ENCODE measurements at regions not wholly inside any gene's neighbourhood (a gene's known extent, or its start where the extent isn't known, plus 50 kb on each side); places are given as distances from the start of the nearest gene placed in this dataset.
"Not testable (repeated sequence)": the region's sequence is repeated elsewhere in the genome, so short reads cannot be mapped to it uniquely, and the experiment has no call there.

DNA sequence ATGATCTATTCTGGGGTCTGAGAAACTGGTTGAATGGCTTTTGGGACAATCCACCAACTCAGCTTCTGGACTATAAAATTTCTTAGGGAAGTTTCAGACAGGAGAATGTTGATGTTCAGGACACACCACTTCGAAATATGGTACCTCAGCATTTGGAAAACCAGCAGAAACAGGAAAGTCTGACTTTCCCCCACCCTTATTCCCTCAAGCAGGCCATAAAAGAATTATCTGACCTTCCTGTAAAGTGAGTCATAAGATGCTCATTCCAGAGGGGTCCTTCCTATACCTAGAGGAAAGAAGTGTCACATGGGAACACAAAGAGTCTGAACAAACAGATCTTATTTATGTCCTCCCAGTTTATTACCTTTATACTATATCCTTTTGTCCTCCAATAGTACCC lies 415.0 kb downstream of the CPS1 start:
- POLR2A ChIA-PET, result no interaction called here
- TF ChIP-seq, protein P1, sequence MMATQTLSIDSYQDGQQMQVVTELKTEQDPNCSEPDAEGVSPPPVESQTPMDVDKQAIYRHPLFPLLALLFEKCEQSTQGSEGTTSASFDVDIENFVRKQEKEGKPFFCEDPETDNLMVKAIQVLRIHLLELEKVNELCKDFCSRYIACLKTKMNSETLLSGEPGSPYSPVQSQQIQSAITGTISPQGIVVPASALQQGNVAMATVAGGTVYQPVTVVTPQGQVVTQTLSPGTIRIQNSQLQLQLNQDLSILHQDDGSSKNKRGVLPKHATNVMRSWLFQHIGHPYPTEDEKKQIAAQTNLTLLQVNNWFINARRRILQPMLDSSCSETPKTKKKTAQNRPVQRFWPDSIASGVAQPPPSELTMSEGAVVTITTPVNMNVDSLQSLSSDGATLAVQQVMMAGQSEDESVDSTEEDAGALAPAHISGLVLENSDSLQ (IDR thresholded peaks at IDR 0.05), result no peak
- TF ChIP-seq FOXM1 (IDR thresholded peaks at IDR 0.05; ENCODE audit: borderline replicate concordance), result no peak
- no peak for TF ChIP-seq SUZ12 (IDR thresholded peaks at IDR 0.05)
- no peak for TF ChIP-seq NFRKB (IDR thresholded peaks at IDR 0.05)
- no peak for TF ChIP-seq ZNF384 (IDR thresholded peaks at IDR 0.05)
- no peak for TF ChIP-seq L3MBTL2 (conservative IDR thresholded peaks at IDR 0.05)
- TF ChIP-seq ELF4 (IDR thresholded peaks at IDR 0.05), result no peak
- no peak for TF ChIP-seq ARNT (IDR thresholded peaks at IDR 0.05)
- TF ChIP-seq FOXA1 (IDR thresholded peaks at IDR 0.05), result no peak
- TF ChIP-seq HDGF (IDR thresholded peaks at IDR 0.05; ENCODE audit: borderline replicate concordance), result no peak
- TF ChIP-seq FOXK2 (IDR thresholded peaks at IDR 0.05), result no peak
- TF ChIP-seq CTBP1 (IDR thresholded peaks at IDR 0.05; ENCODE audit: borderline replicate concordance), result no peak
- TF ChIP-seq SP1 (IDR thresholded peaks at IDR 0.05), result no peak
- no peak for TF ChIP-seq LEF1 (IDR thresholded peaks at IDR 0.05; ENCODE audit: borderline replicate concordance)
- TF ChIP-seq TARDBP (IDR thresholded peaks at IDR 0.05), result no peak
- no peak for TF ChIP-seq BHLHE40 (IDR thresholded peaks at IDR 0.05; ENCODE audit: borderline replicate concordance)
- DNase-seq (ENCODE audit: extremely low spot score), result no peak
- CTCF ChIA-PET, result no interaction called here

DNA sequence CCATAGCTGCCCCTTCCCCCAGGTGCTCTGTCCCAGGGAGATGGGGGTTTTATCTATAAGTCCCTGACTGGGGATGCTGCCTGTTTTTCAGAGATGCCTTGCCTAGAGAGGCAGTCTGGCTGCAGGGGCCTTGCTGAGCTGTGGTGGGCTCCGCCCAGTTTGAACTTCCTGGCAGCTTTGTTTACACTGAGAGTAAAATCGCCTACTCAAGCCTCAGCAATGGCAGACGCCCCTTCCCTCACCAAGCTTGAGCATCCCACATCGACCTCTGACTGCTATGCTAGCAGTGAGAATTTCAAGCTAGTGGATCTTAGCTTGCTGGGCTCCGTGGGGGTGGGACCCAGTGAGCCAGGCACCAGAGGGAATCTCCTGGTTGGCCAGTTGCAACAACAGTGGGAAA lies 430.4 kb downstream of the CPS1 start:
- DNase-seq (ENCODE audit: extremely low spot score); CTCF ChIA-PET; POLR2A ChIA-PET: not testable (repeated sequence)

DNA sequence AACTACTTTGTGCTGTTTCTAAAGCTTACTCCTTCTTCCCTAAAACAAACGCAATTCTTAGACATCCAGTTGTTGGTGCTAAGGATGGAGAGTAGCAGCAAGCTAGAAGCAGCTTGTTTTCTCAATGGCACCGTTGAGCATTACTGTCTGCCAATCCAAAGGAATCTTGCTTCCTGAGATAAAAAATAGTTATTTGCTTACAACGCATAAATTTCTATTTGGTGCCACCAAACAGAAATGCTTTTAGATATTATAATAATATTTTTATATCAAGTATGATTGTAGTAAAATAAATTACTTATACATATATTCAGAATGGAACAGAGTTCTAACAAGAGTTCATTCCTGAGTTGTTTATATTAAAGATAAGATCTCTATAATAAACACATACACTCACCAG lies 434.7 kb downstream of the CPS1 start:
- POLR2A ChIA-PET, result no interaction called here
- CTCF ChIA-PET, result no interaction called here
- TF ChIP-seq SP1 (IDR thresholded peaks at IDR 0.05) (no peak), ARNT (IDR thresholded peaks at IDR 0.05) (no peak), TARDBP (IDR thresholded peaks at IDR 0.05) (no peak), ZNF384 (IDR thresholded peaks at IDR 0.05) (no peak), FOXK2 (IDR thresholded peaks at IDR 0.05) (no peak), FOXM1 (IDR thresholded peaks at IDR 0.05; ENCODE audit: borderline replicate concordance) (no peak), L3MBTL2 (conservative IDR thresholded peaks at IDR 0.05) (no peak), CTBP1 (IDR thresholded peaks at IDR 0.05; ENCODE audit: borderline replicate concordance) (no peak), LEF1 (IDR thresholded peaks at IDR 0.05; ENCODE audit: borderline replicate concordance) (no peak), FOXA1 (IDR thresholded peaks at IDR 0.05) (no peak), NFRKB (IDR thresholded peaks at IDR 0.05) (no peak)
- TF ChIP-seq, protein P1 (IDR thresholded peaks at IDR 0.05), result no peak
- no peak for DNase-seq (ENCODE audit: extremely low spot score)

DNA sequence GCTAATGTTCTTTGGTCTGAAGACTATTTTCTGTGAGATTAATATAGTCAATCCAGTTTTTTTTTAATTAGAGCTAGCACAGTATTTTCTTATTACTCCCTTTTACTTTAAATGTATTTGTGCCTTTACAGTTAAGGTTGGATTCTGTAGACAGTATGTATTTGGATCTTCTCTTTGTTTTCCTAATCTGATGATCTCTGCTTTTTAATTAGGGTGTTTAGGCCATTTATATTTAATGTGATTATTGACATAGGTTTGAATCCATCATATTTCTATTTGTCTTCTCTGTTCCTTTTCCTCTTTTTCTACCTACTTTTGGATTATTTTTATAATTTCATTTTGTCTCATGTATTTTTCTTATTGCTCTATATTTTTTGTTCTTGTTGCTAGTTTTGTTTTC lies 437.7 kb downstream of the CPS1 start:
- no peak for DNase-seq (ENCODE audit: extremely low spot score)
- TF ChIP-seq BHLHE40 (IDR thresholded peaks at IDR 0.05; ENCODE audit: borderline replicate concordance) (no peak), FOXM1 (IDR thresholded peaks at IDR 0.05; ENCODE audit: borderline replicate concordance) (no peak), SP1 (IDR thresholded peaks at IDR 0.05) (no peak), FOXA1 (IDR thresholded peaks at IDR 0.05) (no peak), TARDBP (IDR thresholded peaks at IDR 0.05) (no peak), NFRKB (IDR thresholded peaks at IDR 0.05) (no peak), ARNT (IDR thresholded peaks at IDR 0.05) (no peak), ZNF384 (IDR thresholded peaks at IDR 0.05) (no peak), FOXK2 (IDR thresholded peaks at IDR 0.05) (no peak), SUZ12 (IDR thresholded peaks at IDR 0.05) (no peak), ELF4 (IDR thresholded peaks at IDR 0.05) (no peak), HDGF (IDR thresholded peaks at IDR 0.05; ENCODE audit: borderline replicate concordance) (no peak), L3MBTL2 (conservative IDR thresholded peaks at IDR 0.05) (no peak), LEF1 (IDR thresholded peaks at IDR 0.05; ENCODE audit: borderline replicate concordance) (no peak), CTBP1 (IDR thresholded peaks at IDR 0.05; ENCODE audit: borderline replicate concordance) (no peak)
- TF ChIP-seq, protein P1 (IDR thresholded peaks at IDR 0.05), result no peak
- CTCF ChIA-PET, result no interaction called here
- POLR2A ChIA-PET, result no interaction called here

DNA sequence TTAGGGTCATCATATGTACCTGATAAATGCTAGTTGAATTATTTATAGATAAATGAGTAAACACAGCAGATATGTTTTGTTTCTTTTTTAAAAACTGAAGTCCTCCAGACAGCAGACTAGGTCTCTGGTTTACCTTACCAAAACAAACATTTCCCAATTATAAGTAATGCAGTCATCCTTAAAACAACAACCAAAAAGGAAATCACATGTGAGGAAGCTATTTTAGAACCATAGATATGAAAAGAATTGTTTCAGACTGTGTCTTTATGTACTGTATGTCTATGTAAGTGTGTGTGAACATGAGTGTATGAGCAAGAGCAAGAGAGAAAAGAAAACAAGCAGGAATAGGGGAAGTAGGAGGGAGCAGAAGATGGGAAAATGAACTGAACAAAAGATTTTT lies 441.0 kb downstream of the CPS1 start:
- no peak for DNase-seq (ENCODE audit: extremely low spot score)
- TF ChIP-seq ZNF384 (IDR thresholded peaks at IDR 0.05) (no peak), FOXK2 (IDR thresholded peaks at IDR 0.05) (no peak), ARNT (IDR thresholded peaks at IDR 0.05) (no peak), FOXM1 (IDR thresholded peaks at IDR 0.05; ENCODE audit: borderline replicate concordance) (no peak), SP1 (IDR thresholded peaks at IDR 0.05) (no peak), ELF4 (IDR thresholded peaks at IDR 0.05) (no peak), TARDBP (IDR thresholded peaks at IDR 0.05) (no peak), SUZ12 (IDR thresholded peaks at IDR 0.05) (no peak), CTBP1 (IDR thresholded peaks at IDR 0.05; ENCODE audit: borderline replicate concordance) (no peak), HDGF (IDR thresholded peaks at IDR 0.05; ENCODE audit: borderline replicate concordance) (no peak)
- ChIA-PET CTCF (no interaction called here), POLR2A (no interaction called here)

DNA sequence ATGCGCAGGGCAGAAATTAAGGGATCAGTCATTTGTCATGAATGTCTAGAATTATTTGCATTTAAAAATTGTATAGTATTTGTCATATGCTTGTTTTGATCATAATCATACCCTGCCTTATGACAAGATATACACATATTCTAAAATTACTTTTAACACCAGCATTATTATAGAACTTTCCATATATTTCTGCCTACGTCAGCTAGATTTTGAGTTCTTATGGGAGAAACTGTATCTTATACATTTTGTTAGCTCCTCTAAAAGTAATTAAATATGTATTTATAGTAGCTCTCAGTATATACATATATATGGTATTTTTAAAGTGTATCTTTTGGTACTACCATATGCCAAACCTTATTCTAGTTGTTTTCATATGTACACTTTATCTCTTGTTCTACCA lies 441.9 kb downstream of the CPS1 start:
- CTCF ChIA-PET, result no interaction called here
- TF ChIP-seq TARDBP (IDR thresholded peaks at IDR 0.05), result no peak
- TF ChIP-seq, protein P1 (IDR thresholded peaks at IDR 0.05), result no peak
- TF ChIP-seq ZNF384 (IDR thresholded peaks at IDR 0.05), result no peak
- TF ChIP-seq NFRKB (IDR thresholded peaks at IDR 0.05), result no peak
- no peak for TF ChIP-seq HDGF (IDR thresholded peaks at IDR 0.05; ENCODE audit: borderline replicate concordance)
- TF ChIP-seq CTBP1 (IDR thresholded peaks at IDR 0.05; ENCODE audit: borderline replicate concordance), result no peak
- no peak for TF ChIP-seq L3MBTL2 (conservative IDR thresholded peaks at IDR 0.05)
- no peak for TF ChIP-seq FOXK2 (IDR thresholded peaks at IDR 0.05)
- TF ChIP-seq LEF1 (IDR thresholded peaks at IDR 0.05; ENCODE audit: borderline replicate concordance), result no peak
- no peak for TF ChIP-seq FOXM1 (IDR thresholded peaks at IDR 0.05; ENCODE audit: borderline replicate concordance)
- TF ChIP-seq ARNT (IDR thresholded peaks at IDR 0.05), result no peak
- no peak for TF ChIP-seq BHLHE40 (IDR thresholded peaks at IDR 0.05; ENCODE audit: borderline replicate concordance)
- TF ChIP-seq FOXA1 (IDR thresholded peaks at IDR 0.05), result no peak
- no peak for TF ChIP-seq SP1 (IDR thresholded peaks at IDR 0.05)
- TF ChIP-seq SUZ12 (IDR thresholded peaks at IDR 0.05), result no peak
- no peak for TF ChIP-seq ELF4 (IDR thresholded peaks at IDR 0.05)
- no peak for DNase-seq (ENCODE audit: extremely low spot score)
- POLR2A ChIA-PET, result no interaction called here
